Panc1 (cell line): ENCODE measurements at regions not wholly inside any gene's neighbourhood (a gene's known extent, or its start where the extent isn't known, plus 50 kb on each side); places are given as distances from the start of the nearest gene placed in this dataset.
A peak's percentile ranks its signal among the peaks of the same experiment; 100 is the strongest.

ENCODE experiments used
- ATAC-seq: fragments of 200-7000 bp; cut with Tn5 transposase; 2 replicates; pipeline ENCODE4 v1.9.1; 2020; ENCODE audit warnings: mild to moderate bottlenecking, moderate library complexity
- BruUV-seq: library from RNA; stranded (reverse); fragments of 400-500 nt; replicated peaks from 2 replicates; lab custom pipeline; 2021; lab: Mats Ljungman, UMichigan
- CTCF ChIA-PET: fragments of 300-600 bp; sonication (Branson Sonifier 250); formaldehyde crosslinking; loops from one replicate; lab custom pipeline; 2022; ENCODE audit warnings: antibody characterized with exemption; lab: Charles Lee
- POLR2A ChIA-PET: fragments of 300-600 bp; sonication (Branson Sonifier 250); formaldehyde crosslinking; loops from one replicate; lab custom pipeline; 2022; ENCODE audit warnings: antibody characterized with exemption; lab: Charles Lee
- DNase-seq: peaks from one replicate; pipeline ENCODE4 v3.0.0-alpha.2; 2010; ENCODE audit warnings: low read depth, low spot score
- H3K27ac ChIP-seq: 2 replicates; pipeline ENCODE4 v1.5.1; 2011; ENCODE audit warnings: mild to moderate bottlenecking, low read length, inconsistent platforms
- H3K27me3 ChIP-seq: fragments of 200-500 bp; sonication (Bioruptor generic); 2 replicates; pipeline ENCODE4 v1.6.0; 2014; ENCODE audit warnings: low read length, inconsistent platforms; ENCODE audit not compliant: control insufficient read depth, insufficient read depth
- H3K36me3 ChIP-seq: fragments of 200-500 bp; sonication (Bioruptor generic); 2 replicates; pipeline ENCODE4 v1.5.1; 2014; ENCODE audit warnings: inconsistent platforms, mild to moderate bottlenecking, low read length, moderate library complexity; ENCODE audit not compliant: control insufficient read depth, insufficient read depth
- H3K4me1 ChIP-seq: 2 replicates; pipeline ENCODE4 v1.5.1; 2011; ENCODE audit warnings: inconsistent platforms, mild to moderate bottlenecking, low read length, moderate library complexity; ENCODE audit not compliant: control insufficient read depth, insufficient read depth
- H3K4me3 ChIP-seq, 2 experiments: 2 replicates each; pipeline ENCODE4 v1.5.1; 2011 to 2012; ENCODE audit warnings: low read depth in 2 of 2, low read length in 2 of 2, mild to moderate bottlenecking in 2 of 2, inconsistent platforms in 1 of 2, moderate library complexity in 1 of 2
- H3K9me3 ChIP-seq: fragments of 200-500 bp; sonication (Bioruptor generic); 2 replicates; pipeline ENCODE4 v1.5.1; 2014; ENCODE audit warnings: low read depth, mild to moderate bottlenecking, inconsistent platforms, low read length, moderate library complexity; ENCODE audit not compliant: control insufficient read depth, insufficient read depth
- POLR2AphosphoS5 ChIP-seq: IDR thresholded peaks from 2 replicates; pipeline ENCODE4 v1.6.1; 2012; ENCODE audit warnings: mild to moderate bottlenecking, low read depth, low read length, moderate library complexity
- REST ChIP-seq, 2 experiments: IDR thresholded peaks; 2 replicates each; pipeline ENCODE4 v1.6.1; 2011 to 2012; ENCODE audit warnings: low read depth in 2 of 2, control low read depth in 1 of 2, low read length in 1 of 2, mild to moderate bottlenecking in 1 of 2, moderate library complexity in 1 of 2; ENCODE audit not compliant: insufficient read depth in 1 of 2
- SIN3A ChIP-seq: IDR thresholded peaks from 2 replicates; pipeline ENCODE4 v1.6.1; 2012; ENCODE audit warnings: low read depth, mild to moderate bottlenecking, low read length, moderate library complexity, borderline replicate concordance; ENCODE audit not compliant: insufficient read depth
- TCF7L2 ChIP-seq: IDR thresholded peaks from 2 replicates; pipeline ENCODE4 v1.6.1; 2011; ENCODE audit warnings: mild to moderate bottlenecking, low read depth, low read length, inconsistent platforms
- in situ Hi-C: cut with HindIII; loops from 2 replicates; pipeline ENCODE4 v1.10.0; 2016; ENCODE audit warnings: low sequenced_read_pairs, low pct_unique_long_range_greater_than_20kb
- intact Hi-C: fragments of 100-400 bp; cut with micrococcal nuclease; formaldehyde crosslinking; loops from one replicate; pipeline ENCODE4 v1.10.0; 2022; ENCODE audit not compliant: unreplicated experiment
- TF ChIP-seq, protein P1 (sequence below): fragments of 450-650 bp; IDR thresholded peaks from 2 replicates; pipeline ENCODE4 v1.5.1; 2017; ENCODE audit warnings: mild to moderate bottlenecking

- intact Hi-C loops, result loop anchor here (5.0 kb wide), 1 partner anchor 283 kb away; the partner anchor contains the start of gene ADRA2A
Measured at GRCh38 chr10:111360260-111360925, 283.6 kb downstream of the ADRA2A start.

GRCh38 chr10:111367531-111367930 lies 290.7 kb downstream of the ADRA2A start:
- Histone ChIP-seq H3K4me3 (no peak overlapping the region), H3K27me3 (0 out of 2 replicates have a peak, but pooled peaks cover 2% of the 10 kb centered on the region), H3K9me3 (no peaks in the 10 kb centered on the region), H3K36me3 (no peaks in the 10 kb centered on the region), H3K27ac (no peak overlapping the region), H3K4me1 (no peaks in the 10 kb centered on the region)
- TF ChIP-seq POLR2AphosphoS5 (no peak), SIN3A (no peak), TCF7L2 (no peak), REST (IDR thresholded peaks at IDR 0.05; ENCODE audit: insufficient read depth in 1 of 2, low read depth in 2 of 2, low read length in 1 of 2) (no peak)
- TF ChIP-seq, protein P1, sequence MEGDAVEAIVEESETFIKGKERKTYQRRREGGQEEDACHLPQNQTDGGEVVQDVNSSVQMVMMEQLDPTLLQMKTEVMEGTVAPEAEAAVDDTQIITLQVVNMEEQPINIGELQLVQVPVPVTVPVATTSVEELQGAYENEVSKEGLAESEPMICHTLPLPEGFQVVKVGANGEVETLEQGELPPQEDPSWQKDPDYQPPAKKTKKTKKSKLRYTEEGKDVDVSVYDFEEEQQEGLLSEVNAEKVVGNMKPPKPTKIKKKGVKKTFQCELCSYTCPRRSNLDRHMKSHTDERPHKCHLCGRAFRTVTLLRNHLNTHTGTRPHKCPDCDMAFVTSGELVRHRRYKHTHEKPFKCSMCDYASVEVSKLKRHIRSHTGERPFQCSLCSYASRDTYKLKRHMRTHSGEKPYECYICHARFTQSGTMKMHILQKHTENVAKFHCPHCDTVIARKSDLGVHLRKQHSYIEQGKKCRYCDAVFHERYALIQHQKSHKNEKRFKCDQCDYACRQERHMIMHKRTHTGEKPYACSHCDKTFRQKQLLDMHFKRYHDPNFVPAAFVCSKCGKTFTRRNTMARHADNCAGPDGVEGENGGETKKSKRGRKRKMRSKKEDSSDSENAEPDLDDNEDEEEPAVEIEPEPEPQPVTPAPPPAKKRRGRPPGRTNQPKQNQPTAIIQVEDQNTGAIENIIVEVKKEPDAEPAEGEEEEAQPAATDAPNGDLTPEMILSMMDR, result no peak
- intact Hi-C loops (no loop called here), in situ Hi-C loops (no loop called here)
- ChIA-PET CTCF (no interaction called here), POLR2A (no interaction called here)
- no peak for ATAC-seq
- no peak for DNase-seq
- no TSS peak for BruUV-seq

More at GRCh38 chr10:111360260-111360925, 283.6 kb downstream of the ADRA2A start:
- Histone ChIP-seq H3K4me1 (no peaks in the 10 kb centered on the region), H3K4me3 (no peak overlapping the region), H3K27ac (no peak overlapping the region), H3K9me3 (no peaks in the 10 kb centered on the region), H3K36me3 (no peaks in the 10 kb centered on the region), H3K27me3 (0 out of 2 replicates have a peak, but pooled peaks cover 2% of the 10 kb centered on the region)
- in situ Hi-C loops, result no loop called here
- BruUV-seq, result no TSS peak
- CTCF ChIA-PET, result no interaction called here
- POLR2A ChIA-PET, result no interaction called here
- ATAC-seq (peak; percentile 87), DNase-seq (peak; percentile 17)
- no peak for TF ChIP-seq POLR2AphosphoS5
- TF ChIP-seq SIN3A, result no peak
- no peak for TF ChIP-seq TCF7L2
- no peak for TF ChIP-seq REST (IDR thresholded peaks at IDR 0.05; ENCODE audit: insufficient read depth in 1 of 2, low read depth in 2 of 2, low read length in 1 of 2)
- TF ChIP-seq, protein P1, result peak; percentile 70
